ENCODE measurements at regions not wholly inside any gene's neighbourhood (a gene's known extent, or its start where the extent isn't known, plus 50 kb on each side); places are given as distances from the start of the nearest gene placed in this dataset.

- no peak for DNase-seq
These were observed 153.9 kb downstream of the KIF26A start for GRCh38 chr14:104292084-104292970.

DNA sequence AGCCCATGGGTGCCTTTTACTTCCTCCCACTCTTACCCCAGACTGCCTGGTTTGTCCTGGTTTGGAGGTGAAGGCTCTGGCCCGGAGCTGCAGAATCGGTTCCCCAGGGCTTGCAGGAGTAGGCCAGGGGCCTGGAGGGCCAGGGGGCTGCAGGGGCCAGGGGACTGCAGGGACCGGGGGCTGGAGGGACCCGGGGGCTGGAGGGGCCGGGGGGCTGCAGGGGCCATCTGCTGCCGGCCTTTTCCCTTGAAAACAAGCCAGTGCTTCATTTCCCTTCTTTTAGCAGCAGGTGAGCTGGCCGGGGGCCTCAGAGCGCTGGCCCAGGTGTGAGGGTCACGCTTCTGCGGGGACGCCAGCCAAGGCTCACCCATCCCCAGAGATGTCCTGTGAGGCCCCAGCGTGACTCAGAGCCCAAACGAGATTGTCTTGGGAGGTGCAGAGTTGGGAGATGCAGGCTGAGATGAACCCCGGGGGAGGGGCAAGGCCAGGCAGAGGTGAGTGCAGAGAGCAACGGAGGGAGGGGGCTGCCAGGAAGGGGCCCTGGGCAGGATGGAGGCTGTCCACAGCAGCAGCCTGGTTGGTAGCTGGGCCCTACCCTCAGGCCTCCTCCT is 154.9 kb downstream of the KIF26A start:
- no peak for DNase-seq

DNA sequence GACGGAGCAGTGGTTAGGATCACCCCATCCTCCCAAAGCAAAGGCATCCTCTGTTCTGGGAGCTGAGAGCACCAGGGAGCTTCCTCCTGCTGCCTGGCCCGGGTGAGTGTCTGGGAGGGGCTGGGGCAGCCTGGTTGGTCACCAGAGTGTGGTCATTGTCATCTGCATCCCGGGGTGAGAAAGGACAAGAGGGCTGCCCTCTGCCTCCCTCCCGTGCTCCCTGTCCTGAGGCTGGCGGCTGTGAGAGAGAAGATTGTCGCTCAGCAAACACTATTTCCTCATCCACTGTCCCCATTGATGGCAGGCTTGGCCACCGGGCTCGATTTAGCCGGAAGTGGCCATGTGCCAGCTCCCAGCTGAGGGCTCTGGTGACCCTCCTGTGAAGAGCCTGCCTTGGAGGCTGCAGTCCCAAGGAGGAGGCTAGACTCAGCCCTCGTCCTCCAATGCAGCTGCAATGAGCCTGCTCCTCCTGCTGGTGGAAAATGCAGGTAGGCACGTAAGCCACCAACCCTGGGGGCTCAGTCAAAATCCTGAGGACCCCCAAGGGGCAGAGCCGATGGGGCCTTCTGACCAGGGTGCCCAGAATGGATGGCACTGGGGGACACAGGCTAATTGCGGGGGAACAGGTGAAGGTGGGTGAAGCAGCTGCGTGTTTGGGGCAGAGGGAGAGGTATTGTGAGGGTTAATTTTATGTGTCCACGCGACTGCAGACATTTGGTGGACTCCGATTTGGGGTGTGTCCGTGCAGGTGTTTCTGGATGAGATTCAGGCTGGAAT is 155.7 kb downstream of the KIF26A start:
- no peak for DNase-seq

GRCh38 chr14:104294628-104294982 is 156.2 kb downstream of the KIF26A start:
- no peak for DNase-seq

GRCh38 chr14:104294983-104295680 is 156.7 kb downstream of the KIF26A start:
- no peak for DNase-seq

- DNase-seq: no peak
These were observed 157.4 kb downstream of the KIF26A start for GRCh38 chr14:104295681-104296387.

DNA sequence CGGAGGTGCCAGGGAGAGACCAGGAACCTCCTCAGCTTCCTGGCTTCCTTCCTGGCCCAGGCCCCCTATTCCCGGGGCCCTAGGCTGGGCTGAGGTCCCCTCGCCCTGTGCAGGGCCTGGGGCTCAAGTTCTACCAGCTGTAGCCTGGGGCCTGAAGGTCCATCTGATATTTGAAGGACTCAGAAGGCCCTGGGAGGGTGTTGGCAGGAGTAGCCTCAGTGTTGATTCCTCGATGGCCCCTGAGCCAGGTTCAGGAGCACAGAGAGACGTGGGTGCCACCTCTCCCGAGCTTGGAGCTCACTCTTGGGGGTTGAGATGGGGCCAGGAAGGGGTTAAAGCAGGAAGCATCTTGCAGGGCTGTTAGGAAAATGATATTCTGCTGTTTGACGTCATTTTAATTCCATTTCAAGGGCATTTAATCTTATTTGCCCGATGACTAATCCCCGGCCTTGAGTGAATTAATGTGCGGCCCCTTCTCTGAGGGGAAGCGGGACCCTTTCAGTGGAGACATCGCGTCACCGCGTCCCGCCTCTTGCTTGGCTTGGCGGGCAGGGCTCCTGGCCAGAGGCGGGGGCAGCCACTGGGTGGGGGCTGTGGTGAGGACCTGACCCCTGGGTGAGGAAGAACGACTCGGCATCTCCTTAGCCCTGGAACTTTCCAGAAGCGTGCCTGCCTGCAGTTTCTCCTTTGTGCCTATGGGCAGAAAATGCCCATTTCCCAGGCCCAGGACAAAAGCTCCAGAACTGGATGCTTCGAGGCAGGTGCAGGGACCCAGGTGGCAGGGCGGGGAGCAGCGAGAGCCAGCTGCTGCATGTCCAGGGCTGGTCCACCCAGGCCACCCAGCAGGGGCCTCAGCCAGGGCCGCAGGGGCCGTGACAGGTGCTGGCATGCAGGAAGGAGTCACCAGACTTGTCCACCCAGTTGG is 158.3 kb downstream of the KIF26A start:
- DNase-seq: no peak

- no peak for DNase-seq
These were observed 158.9 kb downstream of the KIF26A start for GRCh38 chr14:104297313-104297704.

- DNase-seq: no peak
These were observed 159.5 kb downstream of the KIF26A start for GRCh38 chr14:104297721-104298401.

DNA sequence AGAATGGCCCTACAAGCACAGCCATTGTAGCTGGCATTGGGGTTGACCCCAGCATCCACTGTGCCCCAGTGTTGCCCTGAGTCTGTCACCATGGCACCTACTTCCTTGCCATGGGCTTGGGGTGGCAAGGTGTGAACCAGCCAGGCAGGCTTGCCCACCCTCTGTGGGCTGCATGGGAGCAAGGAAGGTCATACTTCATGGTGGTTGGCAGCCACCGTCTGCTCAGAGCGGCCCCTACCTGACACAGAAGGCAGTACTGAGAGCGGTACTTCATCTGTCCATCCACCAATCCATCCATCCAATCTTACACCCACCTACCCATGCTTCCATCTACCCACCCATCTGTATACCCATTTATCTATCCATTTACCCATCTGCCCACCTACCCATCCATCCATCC is 160.1 kb downstream of the KIF26A start:
- no peak for DNase-seq

DNA sequence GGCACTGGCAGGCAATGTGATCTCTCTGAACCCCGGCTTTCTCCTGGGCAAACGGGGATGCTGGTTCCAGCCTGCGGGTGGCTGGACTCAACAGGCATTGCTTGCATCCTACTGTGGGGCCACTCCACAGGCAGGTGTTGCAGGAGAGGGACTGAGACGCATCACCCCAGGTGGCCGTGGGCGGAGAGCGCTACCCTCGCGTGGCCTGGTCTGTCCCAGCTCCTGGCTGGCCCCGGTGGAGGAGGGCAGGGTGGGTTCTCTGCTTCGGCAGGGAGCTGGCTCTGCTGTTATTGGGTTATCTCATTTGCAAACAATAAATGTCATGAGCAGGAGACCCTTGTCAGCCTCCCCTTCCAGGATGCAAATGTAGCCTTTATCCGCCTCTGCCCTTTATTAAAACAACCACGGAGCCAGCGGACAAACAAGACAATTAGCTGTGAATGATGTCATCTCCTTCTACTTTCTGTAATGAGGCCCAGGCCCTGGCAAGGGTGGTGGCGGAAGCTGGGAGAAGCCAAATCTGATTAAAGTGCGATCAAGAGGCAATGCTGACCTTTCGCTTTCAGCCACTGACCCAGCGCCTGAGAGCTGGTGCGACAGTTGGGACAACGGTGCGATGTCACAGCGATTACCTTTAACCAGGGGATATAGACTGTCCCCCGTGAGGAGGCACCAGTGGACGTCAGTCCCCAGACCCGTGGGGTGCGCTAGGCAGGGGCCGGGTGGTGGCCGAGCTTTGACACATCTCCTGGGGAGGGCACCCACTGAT is 161.8 kb downstream of the KIF26A start:
- DNase-seq: no peak

DNA sequence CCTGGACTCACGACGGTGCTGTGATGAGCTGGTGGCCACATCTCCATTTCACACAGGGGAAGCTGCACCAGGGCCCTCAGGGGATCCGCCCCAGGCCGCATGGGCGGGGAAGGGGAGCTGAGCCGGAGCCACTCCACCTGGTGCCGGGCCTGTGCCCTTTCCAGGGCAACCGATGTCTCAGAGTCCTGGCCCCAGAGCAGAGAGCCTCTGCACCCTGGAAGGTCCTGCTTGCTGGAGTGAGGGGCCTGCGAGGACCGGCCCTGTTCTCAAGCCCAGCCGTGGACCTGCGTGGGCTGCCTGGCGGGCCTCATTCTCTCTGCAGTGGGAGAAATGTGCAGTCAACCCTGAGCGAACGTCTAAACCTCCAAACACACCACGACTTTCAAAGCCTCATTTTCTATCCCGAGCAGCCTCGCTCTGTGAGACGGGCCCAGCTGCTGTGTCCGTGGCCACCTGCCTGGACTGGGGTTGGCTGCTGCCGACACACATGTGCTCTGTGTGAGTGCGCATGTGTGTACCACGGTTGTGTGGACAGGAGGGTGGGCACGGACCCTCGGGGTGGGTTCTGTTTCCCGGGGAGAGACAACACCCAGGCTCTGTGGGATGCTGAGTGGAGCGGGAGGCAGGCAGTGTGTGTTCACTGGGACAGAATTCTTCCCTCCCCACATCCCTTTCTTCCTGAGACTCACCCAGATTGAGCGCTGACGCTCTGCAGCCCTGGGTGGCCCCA is 163.5 kb downstream of the KIF26A start:
- no peak for DNase-seq

DNA sequence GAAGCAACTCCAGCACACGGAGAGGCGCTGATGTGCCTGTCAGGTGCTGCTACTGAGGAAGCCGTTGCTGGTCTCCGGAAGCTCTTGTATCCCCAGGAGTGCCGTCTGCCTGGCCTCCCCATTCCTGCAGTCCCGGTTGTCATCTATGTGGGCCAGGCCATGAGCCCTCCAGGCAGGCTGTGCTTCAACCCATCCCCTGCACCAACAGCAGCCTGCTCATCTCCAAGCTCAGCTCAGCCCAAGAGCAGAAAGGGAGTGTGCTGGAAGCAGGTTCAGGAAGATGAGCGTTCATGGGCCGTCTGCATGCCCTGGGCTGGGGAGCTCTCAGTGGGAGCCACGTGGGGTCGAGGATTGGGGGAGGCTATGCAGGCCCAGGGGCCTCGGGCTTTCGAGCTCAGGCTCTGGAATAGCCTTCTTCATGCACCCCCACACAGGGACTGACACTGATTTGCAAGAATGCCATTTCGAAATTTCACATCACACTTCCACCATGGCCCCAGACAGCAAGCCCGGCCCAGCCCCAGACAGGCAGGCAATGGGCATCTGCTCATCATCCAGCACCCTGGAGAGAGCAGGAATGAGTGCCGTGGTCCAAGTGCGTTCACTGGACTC is 164.5 kb downstream of the KIF26A start:
- DNase-seq: no peak

DNA sequence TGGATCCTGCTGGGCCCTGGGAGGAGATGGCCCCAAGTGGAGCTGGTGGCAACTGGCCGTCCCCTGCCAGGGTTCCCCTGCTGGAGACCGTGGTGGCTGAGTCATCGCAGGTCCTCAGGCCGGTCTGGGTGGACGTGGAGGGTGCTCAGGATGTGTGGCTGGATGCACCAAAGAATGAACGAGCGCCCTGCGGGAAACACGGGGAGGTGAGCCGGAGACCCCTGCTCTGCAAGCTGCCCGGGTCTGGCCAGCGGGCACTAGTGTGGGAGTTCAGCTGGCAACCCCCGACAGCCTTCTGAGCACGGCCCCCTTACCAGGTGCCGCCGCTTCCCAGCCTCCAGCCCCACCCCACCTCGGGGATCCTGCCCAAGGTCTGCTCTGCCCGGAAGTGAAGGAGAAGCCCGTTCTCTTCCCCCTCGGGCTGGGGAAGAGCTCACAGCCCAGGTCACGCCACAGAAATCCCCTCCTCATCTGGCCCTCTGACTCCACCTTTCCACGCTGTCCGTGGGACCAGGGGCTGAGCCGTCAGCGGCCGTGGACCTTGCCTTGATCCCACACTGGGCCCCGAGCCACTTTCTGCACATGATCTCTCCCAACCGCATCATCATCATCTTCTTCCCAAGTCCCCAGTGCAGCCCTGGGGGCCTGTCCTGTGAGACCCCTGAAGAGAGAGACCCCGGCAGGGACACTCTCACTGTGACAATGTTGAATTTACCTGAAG is 165.5 kb downstream of the KIF26A start:
- no peak for DNase-seq

GRCh38 chr14:104304451-104305351 is 166.3 kb downstream of the KIF26A start:
- DNase-seq: no peak

- no peak for DNase-seq
These were observed 167.4 kb downstream of the KIF26A start for GRCh38 chr14:104305511-104306449.
